ENCODE measurements at regions not wholly inside any gene's neighbourhood (a gene's known extent, or its start where the extent isn't known, plus 50 kb on each side); places are given as distances from the start of the nearest gene placed in this dataset.

DNA sequence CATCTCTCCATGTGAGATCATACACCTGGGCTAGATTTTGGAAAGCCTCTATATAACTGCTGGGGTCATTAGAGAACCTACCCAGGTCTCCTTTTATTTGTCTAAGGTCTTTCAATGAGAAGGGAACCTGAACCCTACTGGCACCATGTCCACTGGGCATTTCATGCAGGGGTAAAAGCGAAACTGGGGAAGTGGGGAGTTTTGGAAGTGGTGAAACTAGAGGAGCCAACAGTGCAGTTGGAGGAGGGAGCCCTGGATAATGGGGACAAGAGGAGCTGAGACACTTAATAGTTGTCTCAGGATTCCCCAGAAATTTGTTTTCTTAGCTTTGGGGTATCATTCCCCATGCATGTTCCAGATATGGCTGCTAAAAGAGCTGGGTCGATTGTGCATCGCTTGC, 169.0 kb upstream of the NREP start:
- TF ChIP-seq, protein P1, sequence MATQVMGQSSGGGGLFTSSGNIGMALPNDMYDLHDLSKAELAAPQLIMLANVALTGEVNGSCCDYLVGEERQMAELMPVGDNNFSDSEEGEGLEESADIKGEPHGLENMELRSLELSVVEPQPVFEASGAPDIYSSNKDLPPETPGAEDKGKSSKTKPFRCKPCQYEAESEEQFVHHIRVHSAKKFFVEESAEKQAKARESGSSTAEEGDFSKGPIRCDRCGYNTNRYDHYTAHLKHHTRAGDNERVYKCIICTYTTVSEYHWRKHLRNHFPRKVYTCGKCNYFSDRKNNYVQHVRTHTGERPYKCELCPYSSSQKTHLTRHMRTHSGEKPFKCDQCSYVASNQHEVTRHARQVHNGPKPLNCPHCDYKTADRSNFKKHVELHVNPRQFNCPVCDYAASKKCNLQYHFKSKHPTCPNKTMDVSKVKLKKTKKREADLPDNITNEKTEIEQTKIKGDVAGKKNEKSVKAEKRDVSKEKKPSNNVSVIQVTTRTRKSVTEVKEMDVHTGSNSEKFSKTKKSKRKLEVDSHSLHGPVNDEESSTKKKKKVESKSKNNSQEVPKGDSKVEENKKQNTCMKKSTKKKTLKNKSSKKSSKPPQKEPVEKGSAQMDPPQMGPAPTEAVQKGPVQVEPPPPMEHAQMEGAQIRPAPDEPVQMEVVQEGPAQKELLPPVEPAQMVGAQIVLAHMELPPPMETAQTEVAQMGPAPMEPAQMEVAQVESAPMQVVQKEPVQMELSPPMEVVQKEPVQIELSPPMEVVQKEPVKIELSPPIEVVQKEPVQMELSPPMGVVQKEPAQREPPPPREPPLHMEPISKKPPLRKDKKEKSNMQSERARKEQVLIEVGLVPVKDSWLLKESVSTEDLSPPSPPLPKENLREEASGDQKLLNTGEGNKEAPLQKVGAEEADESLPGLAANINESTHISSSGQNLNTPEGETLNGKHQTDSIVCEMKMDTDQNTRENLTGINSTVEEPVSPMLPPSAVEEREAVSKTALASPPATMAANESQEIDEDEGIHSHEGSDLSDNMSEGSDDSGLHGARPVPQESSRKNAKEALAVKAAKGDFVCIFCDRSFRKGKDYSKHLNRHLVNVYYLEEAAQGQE (IDR thresholded peaks at IDR 0.05; ENCODE audit: borderline replicate concordance), result no peak
- TF ChIP-seq, protein P2, sequence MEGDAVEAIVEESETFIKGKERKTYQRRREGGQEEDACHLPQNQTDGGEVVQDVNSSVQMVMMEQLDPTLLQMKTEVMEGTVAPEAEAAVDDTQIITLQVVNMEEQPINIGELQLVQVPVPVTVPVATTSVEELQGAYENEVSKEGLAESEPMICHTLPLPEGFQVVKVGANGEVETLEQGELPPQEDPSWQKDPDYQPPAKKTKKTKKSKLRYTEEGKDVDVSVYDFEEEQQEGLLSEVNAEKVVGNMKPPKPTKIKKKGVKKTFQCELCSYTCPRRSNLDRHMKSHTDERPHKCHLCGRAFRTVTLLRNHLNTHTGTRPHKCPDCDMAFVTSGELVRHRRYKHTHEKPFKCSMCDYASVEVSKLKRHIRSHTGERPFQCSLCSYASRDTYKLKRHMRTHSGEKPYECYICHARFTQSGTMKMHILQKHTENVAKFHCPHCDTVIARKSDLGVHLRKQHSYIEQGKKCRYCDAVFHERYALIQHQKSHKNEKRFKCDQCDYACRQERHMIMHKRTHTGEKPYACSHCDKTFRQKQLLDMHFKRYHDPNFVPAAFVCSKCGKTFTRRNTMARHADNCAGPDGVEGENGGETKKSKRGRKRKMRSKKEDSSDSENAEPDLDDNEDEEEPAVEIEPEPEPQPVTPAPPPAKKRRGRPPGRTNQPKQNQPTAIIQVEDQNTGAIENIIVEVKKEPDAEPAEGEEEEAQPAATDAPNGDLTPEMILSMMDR (IDR thresholded peaks at IDR 0.05; ENCODE audit: poor library complexity, severe bottlenecking), result no peak
- TF ChIP-seq POLR2AphosphoS5 (IDR thresholded peaks at IDR 0.05) (no peak), TAF1 (IDR thresholded peaks at IDR 0.05; ENCODE audit: low read depth) (no peak), RAD21 (conservative IDR thresholded peaks at IDR 0.05) (no peak), SMC3 (conservative IDR thresholded peaks at IDR 0.05; ENCODE audit: poor library complexity) (no peak), EP300 (conservative IDR thresholded peaks at IDR 0.05; ENCODE audit: poor library complexity, severe bottlenecking) (no peak)

Measured in neural cell (in vitro differentiated cells).